KOPT-K1 (cell line): ENCODE measurements at regions not wholly inside any gene's neighbourhood (a gene's known extent, or its start where the extent isn't known, plus 50 kb on each side); places are given as distances from the start of the nearest gene placed in this dataset.
"Not testable (repeated sequence)": the region's sequence is repeated elsewhere in the genome, so short reads cannot be mapped to it uniquely, and the experiment has no call there.

ENCODE experiments used
- H3K27ac ChIP-seq: fragments of 200-600 bp; sonication (generic); 2 replicates; pipeline ENCODE4 v1.5.1; 2016; ENCODE audit warnings: antibody characterized with exemption, mild to moderate bottlenecking, low read depth, low read length; ENCODE audit not compliant: poor library complexity, severe bottlenecking
- H3K36me3 ChIP-seq: fragments of 200-600 bp; sonication (generic); 2 replicates; pipeline ENCODE4 v1.5.1; 2017; ENCODE audit warnings: antibody characterized with exemption, mild to moderate bottlenecking, low read length, moderate library complexity; ENCODE audit not compliant: insufficient read depth
- H3K9me3 ChIP-seq: fragments of 200-600 bp; sonication (generic); 2 replicates; pipeline ENCODE4 v1.5.1; 2017; ENCODE audit warnings: antibody characterized with exemption, low read length, mild to moderate bottlenecking; ENCODE audit not compliant: insufficient read depth, poor library complexity, severe bottlenecking

GRCh38 chr6:120945905-120946594 lies 388.2 kb downstream of the TBC1D32 start:
- no peaks in the 10 kb centered on the region for H3K36me3 ChIP-seq
- no peak overlapping the region for H3K27ac ChIP-seq
- H3K9me3 ChIP-seq = no peaks in the 10 kb centered on the region

GRCh38 chr6:120938876-120939472 lies 395.3 kb downstream of the TBC1D32 start:
- Histone ChIP-seq H3K27ac (no peak overlapping the region), H3K9me3 (no peaks in the 10 kb centered on the region), H3K36me3 (no peaks in the 10 kb centered on the region)

- H3K27ac ChIP-seq = no peak overlapping the region
- no peaks in the 10 kb centered on the region for H3K36me3 ChIP-seq
- H3K9me3 ChIP-seq = no peaks in the 10 kb centered on the region
Observed at GRCh38 chr6:120938164-120938875, 396.0 kb downstream of the TBC1D32 start.

- H3K27ac ChIP-seq = no peak overlapping the region
- no peaks in the 10 kb centered on the region for H3K36me3 ChIP-seq
- no peaks in the 10 kb centered on the region for H3K9me3 ChIP-seq
Observed at GRCh38 chr6:120935908-120936307, 398.4 kb downstream of the TBC1D32 start.

GRCh38 chr6:120935016-120935415 lies 399.3 kb downstream of the TBC1D32 start:
- no peaks in the 10 kb centered on the region for H3K36me3 ChIP-seq
- H3K9me3 ChIP-seq = no peaks in the 10 kb centered on the region
- no peak overlapping the region for H3K27ac ChIP-seq

GRCh38 chr6:120931520-120932180 lies 402.6 kb downstream of the TBC1D32 start:
- not testable (repeated sequence) for H3K36me3 ChIP-seq, H3K9me3 ChIP-seq, H3K27ac ChIP-seq

GRCh38 chr6:120930500-120930899 lies 403.8 kb downstream of the TBC1D32 start:
- not testable (repeated sequence) for H3K27ac ChIP-seq, H3K9me3 ChIP-seq, H3K36me3 ChIP-seq

- no peaks in the 10 kb centered on the region for H3K36me3 ChIP-seq
- H3K9me3 ChIP-seq = no peaks in the 10 kb centered on the region
- no peak overlapping the region for H3K27ac ChIP-seq
Observed at GRCh38 chr6:120924214-120924613, 410.1 kb downstream of the TBC1D32 start.

- no peaks in the 10 kb centered on the region for H3K36me3 ChIP-seq
- H3K9me3 ChIP-seq = no peaks in the 10 kb centered on the region
- no peak overlapping the region for H3K27ac ChIP-seq
Observed at GRCh38 chr6:120918137-120918536, 416.1 kb downstream of the TBC1D32 start.

- Histone ChIP-seq H3K36me3 (no peaks in the 10 kb centered on the region), H3K9me3 (no peaks in the 10 kb centered on the region), H3K27ac (no peak overlapping the region)
Observed at GRCh38 chr6:120916844-120917243, 417.4 kb downstream of the TBC1D32 start.

- Histone ChIP-seq H3K27ac (no peak overlapping the region), H3K36me3 (no peaks in the 10 kb centered on the region), H3K9me3 (no peaks in the 10 kb centered on the region)
Observed at GRCh38 chr6:120913486-120913885, 420.8 kb downstream of the TBC1D32 start.

- H3K36me3 ChIP-seq = no peaks in the 10 kb centered on the region
- H3K27ac ChIP-seq = no peak overlapping the region
Observed at GRCh38 chr6:120908767-120909166, 425.5 kb downstream of the TBC1D32 start.

GRCh38 chr6:120903836-120904235 lies 430.4 kb downstream of the TBC1D32 start:
- no peaks in the 10 kb centered on the region for H3K9me3 ChIP-seq
- no peak overlapping the region for H3K27ac ChIP-seq
- H3K36me3 ChIP-seq = no peaks in the 10 kb centered on the region

More at GRCh38 chr6:120908767-120909166, 425.5 kb downstream of the TBC1D32 start:
- H3K9me3 ChIP-seq = no peaks in the 10 kb centered on the region

- H3K27ac ChIP-seq = no peak overlapping the region
- no peaks in the 10 kb centered on the region for H3K9me3 ChIP-seq
- no peaks in the 10 kb centered on the region for H3K36me3 ChIP-seq
Observed at GRCh38 chr6:120899932-120900331, 434.3 kb downstream of the TBC1D32 start.

GRCh38 chr6:120894077-120894476 lies 440.2 kb downstream of the TBC1D32 start:
- Histone ChIP-seq H3K9me3 (peaks cover 12% of the 10 kb centered on the region), H3K36me3 (no peaks in the 10 kb centered on the region), H3K27ac (no peak overlapping the region)
